SHP77 treated with DMSO at 0.1 percent for 48 hours (cell line): ENCODE measurements at regions not wholly inside any gene's neighbourhood (a gene's known extent, or its start where the extent isn't known, plus 50 kb on each side); places are given as distances from the start of the nearest gene placed in this dataset.

ENCODE experiments used
- DNase-seq: peaks from one replicate; lab custom pipeline; 2025; lab: John Stamatoyannopoulos, UW

GRCh38 chr1:213874789-213875188, 113.0 kb upstream of the PROX1 start:
- no peak for DNase-seq

DNA sequence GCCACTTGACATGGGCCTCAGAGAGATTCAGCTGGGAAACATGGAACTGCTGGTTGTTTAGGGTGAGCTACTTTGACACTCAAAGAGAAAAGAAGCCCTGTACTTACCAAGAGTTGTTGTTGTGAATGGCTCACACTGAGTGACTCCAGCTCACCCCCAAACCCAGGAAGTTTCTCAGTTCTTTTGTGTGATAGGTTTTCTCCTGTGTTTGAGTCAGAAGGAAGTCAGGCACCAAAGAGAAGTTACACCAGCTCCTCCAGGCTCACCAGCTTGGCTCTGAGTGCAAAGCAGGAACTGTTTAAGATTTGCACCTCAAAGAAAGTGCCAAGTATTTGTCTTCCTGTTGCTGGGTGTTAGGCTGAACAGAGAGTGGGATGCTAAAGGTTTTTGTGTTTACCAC, 111.2 kb upstream of the PROX1 start:
- DNase-seq = no peak

DNA sequence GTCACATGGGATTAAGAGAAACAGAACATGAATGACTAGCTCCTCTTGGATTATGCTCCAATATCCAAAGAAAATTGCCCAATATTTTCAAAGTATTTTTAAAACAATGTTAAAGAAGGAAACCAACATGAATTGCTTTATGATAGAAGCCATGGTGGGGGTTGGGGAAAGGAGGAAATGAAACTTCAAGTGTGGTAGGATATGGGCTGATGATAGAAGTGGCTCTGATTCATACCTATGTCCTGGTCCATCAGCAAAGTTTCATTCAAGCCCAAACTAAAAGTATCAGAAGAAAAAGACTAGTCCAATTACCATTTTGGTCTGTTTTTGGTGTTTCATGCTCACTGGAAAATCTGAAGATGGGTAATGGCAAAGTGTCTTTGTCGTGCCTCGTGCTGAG, 104.2 kb upstream of the PROX1 start:
- DNase-seq = no peak

- no peak for DNase-seq
These were observed 103.4 kb upstream of the PROX1 start for GRCh38 chr1:213884402-213884801.

GRCh38 chr1:213884942-213885341, 102.8 kb upstream of the PROX1 start:
- no peak for DNase-seq

- DNase-seq = no peak
These were observed 99.9 kb upstream of the PROX1 start for GRCh38 chr1:213887842-213888241.

DNA sequence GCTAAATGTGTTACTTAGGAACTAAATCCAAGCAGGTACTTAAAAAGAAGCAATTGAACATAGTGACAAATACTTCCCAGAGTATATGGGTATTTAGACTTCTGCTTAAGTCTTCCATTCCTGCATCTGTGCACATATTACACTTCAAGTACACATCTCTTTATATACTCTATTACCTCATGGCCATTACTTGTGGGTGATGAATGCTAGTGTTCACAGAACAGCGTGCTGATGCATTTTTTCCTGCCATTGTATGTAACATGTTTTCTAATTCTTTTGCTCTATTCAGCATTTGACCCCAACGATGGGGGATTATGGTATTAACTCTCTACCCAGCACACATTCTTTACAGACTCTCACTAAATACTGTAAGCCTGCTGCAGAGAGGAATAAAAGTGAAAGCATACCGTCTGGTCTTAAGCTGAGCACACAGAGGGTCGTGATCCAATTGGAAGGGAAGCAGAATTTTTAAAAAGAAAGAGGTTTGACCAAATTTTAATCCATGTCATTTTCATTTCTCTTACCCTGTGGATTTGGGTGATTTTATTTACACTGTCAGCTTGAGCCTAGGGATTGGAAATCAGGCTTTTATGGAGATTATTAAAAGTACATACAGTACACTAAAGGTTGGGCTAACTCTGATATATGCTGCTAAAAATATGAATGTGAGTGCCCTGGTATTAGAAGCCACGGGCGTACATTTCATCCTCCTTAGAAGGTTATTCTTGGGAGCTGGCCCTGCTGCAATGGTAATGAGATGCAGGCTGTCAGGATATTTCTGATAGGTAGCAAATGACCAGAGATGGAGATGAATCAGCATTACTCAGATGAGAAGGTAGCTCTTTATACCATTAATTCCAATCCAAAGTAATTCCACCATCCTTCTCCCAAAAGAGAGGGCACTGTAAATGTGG, 95.5 kb upstream of the PROX1 start:
- DNase-seq = no peak

DNA sequence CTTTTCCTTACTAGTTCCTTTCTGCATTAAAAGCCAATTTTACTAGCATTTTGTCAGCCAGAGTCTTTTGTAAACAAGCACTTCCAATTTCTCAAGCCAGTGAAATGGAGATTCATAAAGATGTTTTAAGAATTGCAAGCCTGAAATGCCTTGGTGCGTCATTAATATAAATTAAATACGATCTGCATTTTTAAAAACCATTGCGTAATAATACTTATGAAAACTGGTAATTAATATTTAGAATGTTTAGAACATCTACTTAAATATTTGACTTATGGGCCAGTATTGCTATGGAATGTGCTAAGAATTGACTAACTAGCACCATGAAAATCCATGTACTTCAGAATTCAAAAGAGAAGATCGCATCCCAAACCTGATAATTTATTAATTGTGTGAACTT, 89.1 kb upstream of the PROX1 start:
- no peak for DNase-seq

- no peak for DNase-seq
These were observed 88.4 kb upstream of the PROX1 start for GRCh38 chr1:213899413-213899812.

DNA sequence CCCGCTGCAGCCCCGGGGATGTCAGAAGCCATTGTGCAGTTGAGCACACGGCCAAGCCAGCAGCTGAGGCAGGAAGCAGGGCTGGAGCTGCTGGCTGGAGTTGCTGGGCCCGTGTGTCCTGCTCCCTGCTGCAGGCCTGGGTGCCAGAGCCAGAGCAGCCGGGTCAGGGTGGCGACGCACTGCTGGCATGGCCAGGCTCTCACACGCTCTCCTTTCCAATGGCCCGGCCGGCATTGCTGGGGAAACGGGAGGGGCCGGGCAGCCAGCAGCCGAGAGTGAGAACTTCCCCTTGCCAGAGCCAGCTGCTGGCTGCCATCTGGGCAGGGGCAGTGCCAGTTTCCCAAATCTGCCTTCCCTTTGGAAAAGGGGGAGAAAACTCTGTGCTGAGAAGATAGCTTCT, 82.4 kb upstream of the PROX1 start:
- DNase-seq = peak; percentile 3

DNA sequence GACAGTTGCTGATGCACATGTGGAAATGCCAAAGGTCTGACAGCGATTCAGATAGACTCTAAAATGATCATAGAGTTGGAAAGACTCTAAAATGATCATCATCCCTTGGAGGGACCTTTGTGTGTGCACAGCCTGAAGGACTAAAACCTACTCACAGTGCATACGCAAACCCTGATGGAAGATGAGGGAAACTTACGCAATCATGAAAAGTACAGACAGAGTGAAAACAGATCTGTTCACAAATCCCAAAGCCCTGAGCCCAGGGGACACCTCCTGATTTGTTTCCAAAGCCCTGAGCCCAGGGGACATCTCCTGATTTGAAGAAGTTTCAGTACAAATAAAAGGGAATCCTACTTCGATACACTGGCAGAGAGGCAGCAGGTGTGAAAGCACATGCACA, 79.3 kb upstream of the PROX1 start:
- no peak for DNase-seq

- DNase-seq = no peak
These were observed 73.4 kb upstream of the PROX1 start for GRCh38 chr1:213914392-213914791.

DNA sequence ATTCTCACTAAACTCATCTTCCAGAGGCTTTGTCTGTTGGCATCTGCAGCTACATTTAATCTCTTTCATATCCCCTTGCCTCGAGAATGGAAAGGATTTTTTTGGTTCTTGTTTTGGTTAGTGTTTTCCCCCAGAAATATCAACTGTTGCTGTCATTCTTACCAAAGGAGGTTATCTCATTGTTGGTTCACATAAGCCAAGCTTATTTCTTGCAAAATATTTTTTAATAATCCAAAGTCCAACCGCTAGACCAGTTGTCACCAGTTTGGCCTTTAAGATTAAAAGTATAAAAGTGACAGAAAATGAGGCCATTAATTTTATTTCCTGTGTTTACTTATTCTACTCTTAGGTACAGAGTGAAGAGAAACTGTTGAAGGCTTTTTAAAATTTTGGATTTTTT, 66.5 kb upstream of the PROX1 start:
- no peak for DNase-seq

DNA sequence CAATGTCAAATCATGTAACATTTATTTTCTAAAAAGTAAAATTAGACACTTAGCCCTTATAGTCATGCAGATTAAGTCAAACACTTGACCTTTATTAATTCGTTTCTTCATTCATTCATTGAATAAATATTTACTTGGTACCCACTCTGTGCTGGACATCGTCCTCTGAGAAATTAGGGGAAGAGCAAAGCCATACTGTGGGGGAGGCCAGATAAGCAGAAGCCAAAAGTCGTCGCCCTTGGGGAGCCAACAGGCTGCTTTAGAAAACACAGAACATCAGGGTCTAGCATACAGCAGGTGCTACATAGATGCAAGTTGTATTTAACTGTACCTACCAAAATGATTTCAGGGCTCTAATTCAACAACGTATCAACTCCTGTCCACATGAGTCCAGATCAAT, 66.1 kb upstream of the PROX1 start:
- no peak for DNase-seq

DNA sequence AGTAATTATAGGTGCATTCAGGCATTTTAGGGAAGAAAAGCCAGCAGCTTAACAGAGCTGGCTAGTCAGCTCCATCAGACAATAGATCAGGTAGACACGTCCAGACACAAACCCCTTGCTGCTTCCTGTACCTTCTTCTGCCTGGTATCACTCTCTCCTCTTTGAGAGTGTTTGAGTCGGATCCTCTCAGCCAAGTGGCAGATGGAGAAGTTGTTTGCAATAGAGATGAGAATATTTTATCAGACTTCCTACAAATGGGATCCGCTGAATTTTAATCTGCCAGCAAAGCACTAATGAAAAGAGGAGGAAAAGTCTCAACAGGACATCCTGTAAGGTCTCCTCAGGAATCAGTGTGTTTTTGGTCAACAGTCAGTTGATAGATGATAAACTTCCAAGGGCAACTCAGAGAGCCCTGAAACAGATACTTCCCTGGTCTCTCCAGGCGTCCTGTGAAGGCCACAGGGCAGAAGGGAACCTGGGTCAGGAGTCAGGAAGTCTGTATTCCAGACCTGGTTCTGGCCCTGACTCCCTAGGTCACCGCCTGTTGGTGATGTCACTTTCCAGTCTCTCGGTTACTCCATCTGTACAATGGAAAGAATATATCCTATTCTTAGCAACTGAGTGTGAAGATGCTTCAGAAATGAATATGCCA, 62.1 kb upstream of the PROX1 start:
- DNase-seq = no peak

DNA sequence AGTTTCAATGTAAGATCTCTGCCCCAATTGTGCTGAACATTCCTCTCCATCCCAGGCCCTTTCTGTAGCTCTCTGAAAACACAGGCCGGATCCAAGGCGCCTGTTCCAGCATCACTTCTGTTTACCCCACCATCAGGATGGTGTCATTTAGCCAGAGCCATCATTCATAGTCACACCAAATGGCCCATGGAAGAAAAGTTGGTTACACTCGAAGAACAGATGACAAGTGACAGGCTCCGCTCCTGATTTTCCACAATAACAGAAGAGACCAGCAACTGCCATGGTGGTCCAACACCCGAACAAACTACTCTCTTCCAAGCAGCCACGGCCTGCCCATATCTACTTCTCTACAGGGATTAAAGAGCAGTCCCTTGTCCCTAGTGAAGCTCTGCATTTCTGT, 59.9 kb upstream of the PROX1 start:
- no peak for DNase-seq

GRCh38 chr1:213929398-213929797, 58.4 kb upstream of the PROX1 start:
- DNase-seq = no peak

DNA sequence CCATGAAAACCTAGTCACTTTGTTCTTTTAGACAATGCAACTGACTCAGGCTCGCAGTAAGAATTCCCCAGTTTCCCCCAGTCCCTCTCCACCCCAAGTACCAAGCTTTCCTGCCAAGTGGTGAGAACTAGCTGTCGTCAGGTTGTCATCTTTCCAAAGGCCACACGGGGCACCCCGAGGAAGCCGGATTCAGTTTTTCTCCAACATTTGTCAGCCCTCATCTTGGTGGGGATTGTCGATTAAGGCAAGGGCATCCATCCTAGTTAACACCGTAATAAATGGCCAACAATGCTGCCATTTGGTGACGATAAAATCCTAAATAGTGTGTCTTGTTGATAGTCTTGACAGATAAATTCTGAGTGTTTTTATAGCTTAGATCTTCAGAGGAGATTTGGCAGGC, 55.9 kb upstream of the PROX1 start:
- DNase-seq = no peak

- DNase-seq = no peak
These were observed 54.4 kb upstream of the PROX1 start for GRCh38 chr1:213933336-213933735.

- DNase-seq = no peak
These were observed 53.1 kb upstream of the PROX1 start for GRCh38 chr1:213934649-213935048.

GRCh38 chr1:213936571-213936970, 51.2 kb upstream of the PROX1 start:
- DNase-seq = no peak
